MM.1S (cell line): ENCODE measurements at regions not wholly inside any gene's neighbourhood (a gene's known extent, or its start where the extent isn't known, plus 50 kb on each side); places are given as distances from the start of the nearest gene placed in this dataset.

Source experiments
- CTCF ChIP-seq: fragments of 300-600 bp; sonication (generic); IDR thresholded peaks from 2 replicates; pipeline ENCODE4 v1.5.1; 2016; ENCODE audit warnings: antibody characterized with exemption, low read length, mixed read lengths
- EZH2phosphoT487 ChIP-seq: fragments of 300-600 bp; sonication (generic); IDR thresholded peaks from 2 replicates; pipeline ENCODE4 v1.6.1; 2018; ENCODE audit warnings: antibody characterized with exemption, low read length

- TF ChIP-seq CTCF = no peak
- TF ChIP-seq EZH2phosphoT487 = no peak
Measured at GRCh38 chr4:33255094-33255493, 2534.9 kb downstream of the PCDH7 start.
